ENCODE measurements at regions not wholly inside any gene's neighbourhood (a gene's known extent, or its start where the extent isn't known, plus 50 kb on each side); places are given as distances from the start of the nearest gene placed in this dataset.
"Not testable (repeated sequence)": the region's sequence is repeated elsewhere in the genome, so short reads cannot be mapped to it uniquely, and the experiment has no call there.

DNA sequence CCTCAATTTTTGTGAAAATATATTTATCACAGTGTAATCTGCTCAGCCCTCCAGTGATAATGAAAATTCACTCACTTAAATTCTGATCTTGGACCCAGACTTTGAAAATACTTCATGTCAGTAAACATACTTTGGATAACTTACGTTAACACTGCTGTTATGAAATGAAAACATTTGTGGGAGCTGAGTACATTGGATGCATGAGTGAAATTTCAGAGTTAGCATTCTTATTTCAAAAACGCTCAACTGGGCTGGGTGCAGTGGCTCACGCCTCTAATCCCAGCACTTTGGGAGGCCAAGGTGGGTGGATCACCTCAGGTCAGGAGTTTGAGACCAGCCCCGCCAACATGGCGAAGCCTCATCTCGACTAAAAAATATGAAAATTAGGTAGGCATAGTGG lies 196.4 kb downstream of the UTRN start:
- DNase-seq, result no peak

DNA sequence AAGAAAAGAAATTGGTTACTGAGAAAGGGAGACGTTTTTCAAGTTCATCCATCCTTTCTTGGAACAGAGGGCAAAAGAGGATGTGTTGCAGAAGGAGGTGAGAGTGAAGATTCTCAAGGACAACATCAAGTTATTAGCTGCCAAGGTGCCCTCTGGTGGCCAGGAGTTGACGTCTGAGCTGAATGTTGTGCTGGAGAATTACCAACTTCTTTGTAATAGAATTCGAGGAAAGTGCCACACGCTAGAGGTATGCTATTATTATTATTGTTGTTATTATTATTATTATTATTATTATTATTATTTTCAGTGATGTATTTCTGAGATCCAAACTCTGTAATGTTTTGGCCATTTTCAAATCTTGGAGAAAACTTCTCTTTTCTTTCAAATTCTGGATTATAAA lies 197.0 kb downstream of the UTRN start:
- DNase-seq, result peak; percentile 8

DNA sequence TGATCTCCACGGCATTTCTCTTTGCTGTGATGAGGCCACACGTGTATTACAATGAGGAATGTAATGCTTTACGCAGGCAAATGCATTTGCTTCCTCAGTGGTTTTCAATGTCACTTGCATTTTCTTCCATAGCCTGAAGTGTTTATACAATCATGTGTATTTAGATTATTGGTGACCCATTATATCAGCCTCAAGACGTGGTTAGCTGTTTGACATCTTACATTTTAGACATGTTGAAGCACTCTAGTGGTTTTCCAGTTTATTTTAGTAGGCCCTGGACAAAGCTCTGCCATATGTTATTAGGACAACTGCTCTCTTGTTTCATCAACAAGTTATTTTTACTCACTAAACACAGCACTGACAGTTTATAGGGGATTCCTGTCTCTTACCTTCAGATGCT lies 200.4 kb downstream of the UTRN start:
- DNase-seq, result no peak

DNA sequence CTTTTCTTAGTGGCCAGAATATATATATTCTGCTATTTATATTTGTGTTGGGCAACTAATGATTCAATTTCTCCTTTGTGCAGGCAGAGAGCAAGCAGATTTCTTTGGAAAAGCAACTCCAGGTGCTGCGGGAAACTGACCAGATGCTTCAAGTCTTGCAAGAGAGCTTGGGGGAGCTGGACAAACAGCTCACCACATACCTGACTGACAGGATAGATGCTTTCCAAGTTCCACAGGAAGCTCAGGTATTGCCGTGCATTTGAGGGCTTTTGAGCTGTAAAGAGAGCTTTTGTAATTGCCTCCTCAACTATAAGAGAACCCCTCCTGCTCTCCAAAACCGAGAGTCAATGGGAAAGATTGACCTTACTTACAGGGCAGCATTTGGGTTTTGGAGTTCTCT lies 203.5 kb downstream of the UTRN start:
- DNase-seq, result no peak

DNA sequence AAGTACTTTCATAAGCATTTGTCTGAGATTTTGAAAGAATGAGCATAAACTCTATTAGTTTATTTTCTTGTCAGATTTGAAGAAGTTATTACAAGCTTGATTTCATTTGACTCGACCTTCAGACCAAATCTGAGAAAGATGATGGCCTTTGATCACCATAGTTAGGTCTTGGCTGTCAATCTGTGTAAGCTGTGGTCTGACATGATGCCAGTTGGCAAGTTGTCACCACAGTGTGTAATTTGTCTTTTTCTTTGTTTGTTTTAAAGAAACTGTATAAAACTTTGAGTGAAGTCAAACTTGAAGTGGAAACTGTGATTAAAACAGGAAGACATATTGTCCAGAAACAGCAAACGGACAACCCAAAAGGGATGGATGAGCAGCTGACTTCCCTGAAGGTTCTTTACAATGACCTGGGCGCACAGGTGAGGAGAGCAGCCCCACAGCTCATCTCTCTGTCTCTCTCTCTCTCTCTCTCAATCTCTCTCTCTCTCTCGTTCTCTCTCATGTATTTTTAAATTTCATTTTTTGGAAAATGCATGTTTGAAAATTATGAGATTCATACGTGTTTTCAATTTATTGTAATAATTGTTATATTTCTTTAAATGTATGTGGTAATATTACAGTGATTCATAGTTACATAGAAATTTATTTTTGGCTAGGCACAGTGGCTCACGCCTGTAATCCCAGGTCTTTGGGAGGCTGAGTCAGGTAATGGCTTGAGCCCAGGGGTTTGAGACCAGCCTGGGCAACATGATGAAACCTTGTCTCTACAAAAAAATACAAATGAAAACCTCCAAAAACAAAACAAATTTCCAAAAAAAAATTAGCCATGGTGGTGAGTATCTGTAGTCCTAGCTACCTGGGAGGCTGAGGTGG lies 208.1 kb downstream of the UTRN start:
- DNase-seq, result no peak

DNA sequence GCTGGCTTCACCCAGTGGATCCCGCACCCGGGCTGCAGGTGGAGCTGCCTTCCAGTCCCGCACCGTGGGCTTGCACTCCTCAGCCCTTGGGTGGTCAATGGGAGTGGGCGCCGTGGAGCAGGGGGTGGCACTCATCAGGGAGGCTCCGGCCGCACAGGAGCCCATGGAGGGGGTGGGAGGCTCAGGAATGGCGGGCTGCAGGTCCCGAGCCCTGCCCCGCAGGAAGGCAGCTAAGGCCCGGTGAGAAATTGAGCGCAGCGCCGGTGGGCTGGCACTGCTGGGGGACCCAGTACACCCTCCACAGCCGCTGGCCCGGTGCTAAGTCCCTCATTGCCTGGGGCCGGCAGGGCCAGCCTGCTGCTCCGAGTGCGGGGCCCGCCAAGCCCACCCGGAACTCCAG lies 209.9 kb downstream of the UTRN start:
- not testable (repeated sequence) for DNase-seq

DNA sequence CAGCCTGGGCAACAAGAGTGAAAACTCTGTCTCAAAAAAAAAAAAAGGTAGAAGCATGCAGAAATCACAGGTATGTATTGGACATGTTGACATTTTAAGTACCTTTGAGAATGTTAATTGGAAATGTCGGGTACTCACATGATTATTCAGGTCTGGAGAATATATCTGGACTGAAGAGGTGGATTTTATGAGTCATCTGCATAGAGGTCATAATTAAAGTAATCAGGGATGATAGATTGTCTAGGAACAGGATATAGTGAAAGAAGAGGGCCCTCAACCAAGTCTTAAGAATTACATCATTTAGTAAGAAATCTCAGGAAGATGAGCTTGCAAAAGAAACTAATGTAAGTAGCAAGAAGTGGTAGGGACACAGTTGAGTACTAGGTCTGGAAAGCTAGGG lies 212.5 kb downstream of the UTRN start:
- DNase-seq, result no peak

DNA sequence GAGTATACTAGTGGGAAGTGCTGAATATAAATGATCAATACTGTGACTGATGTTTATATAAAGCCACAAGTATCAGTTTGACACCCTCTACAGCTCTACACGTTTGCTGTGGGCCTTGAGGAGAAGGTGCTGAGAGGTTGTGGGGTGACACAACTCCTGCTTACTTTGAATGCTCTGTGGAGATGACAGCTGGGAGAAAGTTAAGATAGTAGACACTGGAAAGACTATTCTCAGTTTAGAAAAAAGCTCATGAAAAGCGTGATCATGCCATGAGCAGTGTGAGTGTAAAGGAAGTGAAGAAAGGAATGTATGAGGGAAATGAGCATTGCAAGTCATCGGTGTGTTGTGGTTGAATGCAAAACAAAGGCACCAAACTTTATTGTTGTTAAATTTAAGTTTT lies 215.8 kb downstream of the UTRN start:
- DNase-seq, result no peak

DNA sequence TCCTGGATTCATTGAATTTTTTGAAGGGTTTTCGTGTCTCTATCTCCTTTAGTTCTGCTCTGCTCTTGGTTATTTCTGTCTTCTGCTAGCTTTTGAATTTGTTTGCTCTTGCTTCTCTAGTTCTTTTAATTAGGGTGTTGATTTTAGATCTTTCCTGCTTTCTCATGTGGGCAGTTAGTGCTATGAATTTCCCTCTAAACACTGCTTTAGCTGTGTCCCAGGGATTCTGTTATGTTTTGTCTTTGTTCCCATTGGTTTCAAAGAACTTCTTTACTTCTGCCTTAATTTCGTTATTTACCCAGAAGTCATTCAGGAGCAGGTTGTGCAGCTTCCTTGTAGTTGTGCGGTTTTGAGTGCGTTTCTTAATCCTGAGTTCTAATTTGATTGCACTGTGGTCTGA lies 220.1 kb downstream of the UTRN start:
- not testable (repeated sequence) for DNase-seq

DNA sequence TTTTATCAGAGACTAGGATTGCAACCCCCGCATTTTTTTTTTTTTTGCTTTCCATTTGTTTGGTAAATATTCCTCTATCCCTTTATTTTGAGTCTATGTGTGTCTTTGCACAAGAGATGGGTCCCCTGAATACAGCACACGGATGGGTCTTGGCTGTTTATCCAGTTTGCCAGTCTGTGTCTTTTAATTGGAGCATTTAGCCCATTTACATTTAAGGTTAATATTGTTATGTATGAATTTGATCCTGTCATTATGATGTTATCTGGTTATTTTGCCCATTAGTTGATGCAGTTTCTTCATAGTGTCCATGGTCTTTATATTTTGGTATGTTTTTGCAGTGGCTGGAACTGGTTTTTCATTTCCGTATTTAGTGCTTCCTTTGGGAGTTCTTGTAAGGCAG lies 220.9 kb downstream of the UTRN start:
- DNase-seq, result not testable (repeated sequence)

DNA sequence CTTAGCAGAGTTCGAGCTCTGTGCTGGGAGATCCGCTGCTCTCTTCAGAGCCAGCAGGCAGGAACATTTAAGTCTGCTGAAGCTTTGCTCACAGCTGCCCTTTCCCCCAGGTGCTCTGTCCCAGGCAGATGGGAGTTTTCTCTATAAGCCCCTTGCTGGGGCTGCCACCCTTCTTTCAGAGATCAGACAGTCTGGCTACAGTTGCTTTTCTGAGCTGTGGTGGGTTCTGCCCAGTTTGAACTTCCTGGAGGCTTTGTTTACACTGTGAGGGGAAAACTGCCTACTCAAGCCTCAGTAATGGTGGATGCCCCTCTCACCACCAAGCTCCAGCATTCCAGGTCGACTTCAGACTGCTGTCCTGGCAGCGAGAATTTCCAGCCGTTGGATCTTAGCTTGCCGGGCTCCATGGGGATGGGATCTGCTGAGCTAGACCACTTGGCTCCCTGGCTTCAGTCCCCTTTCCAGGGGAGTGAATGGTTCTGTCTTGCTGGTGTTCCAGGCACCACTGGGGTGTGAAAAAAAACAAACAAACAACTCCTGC lies 222.7 kb downstream of the UTRN start:
- DNase-seq, result not testable (repeated sequence)

DNA sequence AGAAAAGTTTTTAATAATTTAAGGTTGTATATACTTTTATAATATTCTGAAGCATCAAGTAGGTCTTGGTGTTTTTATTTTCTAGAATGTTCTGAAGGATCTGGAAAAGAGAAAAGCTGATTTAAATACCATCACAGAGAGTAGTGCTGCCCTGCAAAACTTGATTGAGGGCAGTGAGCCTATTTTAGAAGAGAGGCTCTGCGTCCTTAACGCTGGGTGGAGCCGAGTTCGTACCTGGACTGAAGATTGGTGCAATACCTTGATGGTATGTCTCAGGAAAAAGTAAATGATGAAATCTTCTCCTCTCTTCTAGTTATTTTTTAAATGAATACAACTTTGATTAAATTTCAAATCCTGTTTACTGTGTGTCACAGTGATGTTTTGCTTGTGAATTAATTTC lies 225.7 kb downstream of the UTRN start:
- no peak for DNase-seq

DNA sequence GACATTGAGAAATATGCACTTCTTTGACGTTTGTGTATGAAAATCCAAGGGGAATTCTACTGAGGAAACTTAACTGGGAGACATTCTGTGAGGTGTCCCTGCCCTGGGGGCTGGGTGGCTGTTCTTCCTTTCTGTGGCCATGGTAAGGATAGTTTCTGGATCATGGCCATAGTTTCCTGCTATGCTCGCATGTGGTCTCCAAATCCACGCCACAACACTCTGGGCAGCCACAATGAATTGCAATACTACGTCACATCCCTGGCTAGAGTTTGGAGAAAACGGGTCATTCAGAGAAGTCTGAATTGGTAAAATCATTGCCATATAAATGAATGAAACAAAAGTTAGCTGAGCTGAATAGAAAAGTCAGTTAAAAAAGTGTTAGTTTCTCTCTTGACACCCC lies 230.6 kb downstream of the UTRN start:
- DNase-seq, result no peak

DNA sequence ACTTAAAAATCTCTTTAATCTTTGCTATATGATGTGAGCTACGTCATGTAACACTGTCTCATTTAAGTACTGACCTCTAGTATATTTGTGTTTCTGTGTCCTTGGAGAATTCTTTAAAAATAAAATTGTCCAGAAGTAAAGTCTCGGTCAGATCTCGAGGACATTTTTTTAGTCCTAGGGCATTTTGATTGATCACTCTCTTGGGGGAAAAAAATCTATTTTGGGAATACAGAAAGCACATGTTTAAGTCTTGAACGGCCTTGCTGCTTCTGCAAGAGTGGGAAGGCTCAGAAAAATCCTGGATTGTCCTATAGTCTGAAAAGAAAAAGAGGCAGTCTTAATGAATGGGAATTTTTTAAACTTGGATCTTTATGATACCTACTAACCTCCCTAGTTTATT lies 234.3 kb downstream of the UTRN start:
- DNase-seq, result no peak

DNA sequence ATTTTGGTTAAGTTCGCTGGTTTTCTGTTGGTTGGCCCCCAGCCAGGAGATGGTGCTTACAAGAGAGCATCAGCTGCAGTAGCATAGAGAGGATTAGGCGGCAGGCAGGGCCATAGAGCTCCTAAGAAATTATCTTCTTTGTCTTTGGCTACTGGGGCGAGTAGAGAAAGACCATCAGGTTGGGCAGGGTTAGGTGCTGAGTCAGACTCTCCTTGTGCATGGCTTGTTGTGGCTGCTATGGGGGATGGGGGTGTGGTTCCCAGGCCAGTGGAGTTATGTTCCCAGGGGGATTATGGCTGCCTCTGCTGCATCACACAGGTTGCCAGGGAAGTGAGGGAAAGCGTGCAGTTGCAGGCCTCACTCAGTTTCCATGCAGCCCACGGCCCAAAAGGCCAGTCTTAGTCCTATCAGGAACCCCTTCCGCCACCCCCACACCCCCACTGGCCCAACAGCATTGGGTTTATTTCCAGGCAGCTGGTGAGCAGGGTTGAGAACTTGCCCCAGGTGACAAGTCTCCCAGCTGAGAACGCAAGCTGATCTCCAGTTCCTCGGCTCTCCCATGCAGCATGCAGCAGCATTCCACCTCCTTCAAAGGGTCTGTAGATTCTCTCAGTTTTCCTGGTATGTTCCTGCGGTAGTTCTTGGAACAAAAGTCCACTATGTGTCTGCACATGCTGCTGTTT lies 243.7 kb downstream of the UTRN start:
- no peak for DNase-seq

DNA sequence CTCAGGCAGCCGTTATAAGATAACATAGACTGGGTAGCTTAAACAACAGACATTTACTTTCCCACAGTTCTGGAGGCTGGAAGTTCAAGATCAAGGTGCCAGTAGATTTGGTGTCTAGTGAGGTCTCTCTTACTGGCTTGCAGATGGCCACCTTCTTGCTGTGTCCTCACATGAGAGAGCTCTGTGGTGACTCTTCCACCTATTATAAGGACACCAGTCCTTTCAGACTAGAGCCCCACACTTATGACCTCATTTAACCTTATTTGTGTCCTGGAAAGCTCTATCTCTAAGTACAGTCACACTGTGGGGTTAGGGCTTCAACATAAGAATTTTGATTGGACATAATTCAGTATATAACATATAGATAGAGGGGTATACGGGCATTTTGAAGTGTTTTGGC lies 245.0 kb downstream of the UTRN start:
- no peak for DNase-seq

DNA sequence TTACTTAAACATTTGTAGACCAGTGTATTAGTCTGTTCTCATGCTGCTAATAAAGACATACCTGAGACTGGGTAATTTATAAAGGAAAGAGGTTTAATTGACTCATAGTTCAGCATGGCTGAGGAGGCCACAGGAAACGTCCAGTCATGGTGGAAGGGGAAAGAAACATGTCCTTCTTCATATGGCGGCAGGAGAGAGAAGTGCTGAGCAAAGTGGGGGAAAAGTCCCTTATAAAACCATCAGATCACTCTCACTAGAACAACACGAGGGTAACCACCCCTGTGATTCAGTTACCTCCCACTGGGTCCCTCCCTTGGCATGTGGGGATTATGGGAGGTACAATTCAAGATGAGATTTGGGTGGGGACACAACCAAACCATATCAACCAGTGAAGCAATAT lies 247.1 kb downstream of the UTRN start:
- not testable (repeated sequence) for DNase-seq

DNA sequence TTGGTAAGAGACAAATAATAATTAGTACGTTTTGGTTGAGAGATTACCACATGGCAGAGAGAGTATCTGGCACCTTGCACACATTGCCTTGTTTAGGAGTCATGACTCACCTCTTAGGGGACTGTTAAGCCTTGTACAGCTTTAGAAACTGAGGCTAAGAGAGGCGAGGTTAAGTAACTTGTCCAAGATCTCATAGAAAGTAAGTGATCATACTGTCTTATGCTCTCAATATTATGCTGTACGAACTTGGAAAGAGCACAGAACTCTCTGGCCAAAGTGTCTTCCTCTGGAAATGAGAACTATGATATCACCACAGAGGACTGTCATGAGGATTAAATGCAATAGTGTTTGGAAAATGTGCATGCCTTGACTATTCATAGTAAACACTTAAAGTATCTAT lies 249.0 kb downstream of the UTRN start:
- DNase-seq, result no peak

DNA sequence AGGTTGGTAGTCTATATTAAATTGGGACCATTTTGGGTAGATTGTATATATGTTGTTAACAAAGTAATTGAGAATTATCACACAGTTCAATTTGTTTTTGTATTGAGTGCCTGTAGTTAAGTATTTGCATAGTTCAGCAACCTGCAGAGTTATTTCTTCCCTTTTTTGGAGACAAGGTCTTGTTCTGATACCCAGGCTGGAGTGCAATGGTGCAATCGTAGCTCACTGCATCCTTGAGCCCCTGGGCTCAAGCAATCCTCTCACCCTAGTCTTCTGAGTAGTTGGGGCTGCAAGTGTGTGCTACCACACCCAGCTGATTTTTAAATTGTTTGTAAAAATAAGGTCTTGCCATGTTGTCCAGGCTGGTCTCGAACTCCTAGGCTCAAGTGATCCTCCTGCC lies 250.5 kb downstream of the UTRN start:
- no peak for DNase-seq

DNA sequence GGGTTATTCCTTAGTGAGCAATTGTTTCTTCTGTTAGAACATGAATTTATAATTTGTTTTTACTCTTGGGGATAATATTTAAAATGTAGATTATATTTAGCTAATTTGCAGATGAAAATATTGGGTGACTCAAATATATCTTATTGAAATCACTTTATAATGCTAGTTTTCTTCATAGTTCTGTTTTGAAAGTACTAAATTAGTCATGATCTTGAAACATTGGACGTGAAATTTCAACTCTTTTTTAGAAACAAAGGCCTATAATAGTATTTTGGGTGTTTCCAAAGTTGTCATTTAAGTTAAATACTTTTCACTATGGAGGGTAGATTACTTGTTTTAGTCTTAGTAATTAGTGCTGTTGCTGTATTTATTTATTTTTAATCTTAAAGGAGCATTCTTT lies 250.9 kb downstream of the UTRN start:
- DNase-seq, result no peak

DNA sequence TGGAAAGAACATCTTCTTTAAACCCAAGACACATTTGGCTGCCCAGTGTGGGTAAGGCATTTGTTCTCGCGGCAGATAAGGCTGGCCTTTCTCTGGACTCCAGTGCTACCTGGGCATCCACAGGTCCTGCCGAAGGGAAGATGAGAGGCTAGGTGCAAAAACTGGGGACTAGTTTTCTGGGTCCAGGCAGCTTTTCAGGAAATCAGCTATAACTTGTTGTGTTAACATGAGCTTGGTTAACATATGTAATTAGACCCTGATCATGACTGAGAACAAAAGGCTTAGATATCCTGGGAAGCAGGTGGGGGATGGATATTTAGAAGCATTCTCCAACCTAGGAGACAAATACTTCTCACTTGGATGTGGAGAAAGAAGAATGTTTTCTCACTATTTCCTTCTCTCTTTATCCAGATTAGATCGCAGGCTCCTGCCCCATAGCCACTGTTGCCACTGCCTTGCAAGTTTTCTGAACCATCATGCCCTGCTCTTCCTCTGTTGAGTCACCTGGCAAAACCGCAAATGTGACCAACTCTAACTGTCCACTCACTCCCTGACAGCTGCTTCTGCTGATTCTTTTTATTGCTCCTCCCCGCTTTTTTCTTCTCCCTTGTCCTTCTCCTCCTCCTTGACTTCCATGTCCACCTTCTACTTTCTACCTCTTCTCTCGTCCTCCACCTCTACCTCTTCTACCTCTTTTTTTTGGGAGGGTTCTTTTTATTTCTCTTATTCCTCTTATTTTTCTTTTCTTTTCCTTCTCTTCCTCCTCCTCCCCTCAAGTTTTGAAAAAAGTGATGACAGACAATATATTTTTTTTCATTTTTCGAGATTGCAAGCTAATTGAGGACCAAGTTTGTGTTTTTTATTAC lies 258.1 kb downstream of the UTRN start:
- no peak for DNase-seq

DNA sequence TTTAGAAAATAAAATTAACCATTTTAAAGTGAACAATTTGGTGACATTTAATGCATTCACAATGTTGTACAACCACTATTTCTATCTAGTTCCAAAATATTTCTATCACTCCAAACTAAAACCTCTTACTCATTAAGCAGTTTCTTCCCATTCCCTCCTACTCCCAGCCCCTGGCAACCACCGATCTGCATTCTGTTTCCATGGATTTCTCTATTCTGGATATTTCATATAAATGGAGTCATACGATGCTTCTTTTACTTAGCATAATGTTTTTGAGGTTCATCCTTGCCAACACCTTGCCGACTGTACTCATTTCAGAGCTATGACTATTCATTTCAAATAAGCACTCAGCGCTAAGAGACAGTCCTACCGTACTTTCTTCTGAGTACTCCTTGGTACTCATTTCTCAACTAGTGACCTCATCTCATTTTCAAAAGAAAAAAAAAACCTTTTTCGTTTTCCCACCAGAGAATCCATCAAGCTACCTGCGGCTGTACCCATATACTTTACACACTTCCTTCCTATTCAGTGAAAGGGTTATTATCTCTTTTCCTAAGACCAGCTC lies 259.2 kb downstream of the UTRN start:
- no peak for DNase-seq

DNA sequence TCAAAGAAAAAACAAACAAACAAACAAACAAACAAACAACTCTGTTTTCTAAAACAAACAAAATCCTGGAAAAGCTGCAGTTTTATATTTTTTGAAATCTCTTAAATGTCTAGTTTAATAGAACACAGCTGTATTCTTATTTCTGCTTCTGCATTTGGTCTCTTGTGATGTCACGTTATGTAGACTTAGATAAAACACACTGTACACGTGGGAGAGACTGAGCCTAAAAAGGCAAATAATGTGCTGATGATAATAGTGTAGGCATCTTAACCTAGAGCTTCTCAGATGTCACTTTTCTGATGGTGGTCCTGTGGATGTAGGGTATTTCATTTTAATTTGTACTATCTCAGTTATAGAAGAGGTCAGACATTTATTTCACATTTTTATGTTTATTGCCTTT lies 261.7 kb downstream of the UTRN start:
- DNase-seq, result no peak
